ENCODE measurements at regions not wholly inside any gene's neighbourhood (a gene's known extent, or its start where the extent isn't known, plus 50 kb on each side); places are given as distances from the start of the nearest gene placed in this dataset.

DNA sequence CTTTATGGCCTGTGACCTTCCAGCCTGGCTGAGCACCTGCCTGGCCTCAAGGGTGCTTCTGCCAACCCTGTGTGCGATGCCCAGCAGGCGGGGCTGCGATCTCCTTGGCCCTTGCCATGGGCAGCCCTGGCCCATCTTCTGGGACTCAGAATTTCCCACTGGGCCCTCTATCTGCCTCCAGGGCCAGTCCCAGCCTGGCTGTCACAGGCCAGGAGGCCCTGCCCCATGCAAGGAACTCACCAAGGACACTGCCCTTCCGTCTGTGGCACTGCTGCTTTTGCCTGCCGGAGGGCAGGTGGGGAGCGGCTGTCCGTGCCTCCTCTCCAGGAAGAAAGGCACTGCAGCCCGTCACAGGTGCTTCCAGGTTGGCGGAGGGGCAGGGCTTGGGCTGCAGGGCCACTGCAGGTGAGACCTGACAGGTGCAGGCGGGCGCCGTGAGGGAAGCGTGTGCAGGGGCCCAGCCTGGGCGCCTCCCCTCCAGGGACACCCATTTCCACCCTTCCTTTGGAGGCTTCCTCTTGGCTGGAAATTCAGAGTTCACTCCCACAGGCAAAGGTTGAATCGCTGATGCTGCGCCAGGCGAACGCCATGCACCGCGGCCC, 177.8 kb downstream of the KIF26A start:
- Mint-ChIP-seq H3K9me3 (ENCODE audit: insufficient read depth) (peaks cover 2% of the 10 kb centered on the region), H3K27me3 (peaks cover 5% of the 10 kb centered on the region), H3K4me3 (no peak overlapping the region), H3K4me1 (no peaks in the 10 kb centered on the region), H3K27ac (no peak overlapping the region)
- Histone ChIP-seq H3K9me3 (ENCODE audit: control extremely low read depth in 1 of 3, control insufficient read depth in 2 of 3, insufficient read depth in 1 of 3, low read length in 2 of 3) (no peaks in the 10 kb centered on the region), H3K9ac (ENCODE audit: low read length) (no peak overlapping the region), H3K4me1 (ENCODE audit: control insufficient read depth in 2 of 2, insufficient read depth in 2 of 2, low read length in 2 of 2) (no peaks in the 10 kb centered on the region), H3K27ac (ENCODE audit: low read length in 2 of 2) (no peak overlapping the region), H3K36me3 (replicated peaks in 1 of 2; ENCODE audit: control extremely low read depth in 1 of 2, control insufficient read depth in 1 of 2, extremely low read depth in 1 of 2, insufficient read depth in 2 of 2, low read length in 1 of 2) (no peaks in the 10 kb centered on the region), H4K20me1 (ENCODE audit: control insufficient read depth, insufficient read depth, low read length, poor library complexity, severe bottlenecking) (no peaks in the 10 kb centered on the region), H3K4me3 (ENCODE audit: control extremely low read depth in 1 of 5, extremely low read depth in 1 of 5, insufficient read depth in 1 of 5, low read depth in 2 of 5, low read length in 4 of 5) (no peak overlapping the region), H3K79me2 (ENCODE audit: control insufficient read depth, insufficient read depth, low read length) (no peaks in the 10 kb centered on the region), H3K27me3 (replicated peaks in 1 of 4; ENCODE audit: control extremely low read depth in 1 of 4, control insufficient read depth in 3 of 4, insufficient read depth in 4 of 4, low read length in 3 of 4) (peaks cover 0 to 5% (median 0%) of the 10 kb centered on the region in 4 experiments), H3K4me2 (replicated peaks; ENCODE audit: low read depth, low read length, poor library complexity, severe bottlenecking) (no peak overlapping the region), H2AFZ (ENCODE audit: insufficient read depth, low read depth, low read length, poor library complexity, severe bottlenecking) (no peak overlapping the region)
- ChIA-PET CTCF (no interaction called here), POLR2A (no interaction called here)
- ATAC-seq (ENCODE audit: low read depth) (no peak), DNase-seq (no peak)
- intact Hi-C loops (cut with micrococcal nuclease) = no loop called here
- 91% methylated on average over 20 of the region's 20 CpGs for WGBS (ENCODE audit: insufficient coverage)
- TF ChIP-seq, protein P1, sequence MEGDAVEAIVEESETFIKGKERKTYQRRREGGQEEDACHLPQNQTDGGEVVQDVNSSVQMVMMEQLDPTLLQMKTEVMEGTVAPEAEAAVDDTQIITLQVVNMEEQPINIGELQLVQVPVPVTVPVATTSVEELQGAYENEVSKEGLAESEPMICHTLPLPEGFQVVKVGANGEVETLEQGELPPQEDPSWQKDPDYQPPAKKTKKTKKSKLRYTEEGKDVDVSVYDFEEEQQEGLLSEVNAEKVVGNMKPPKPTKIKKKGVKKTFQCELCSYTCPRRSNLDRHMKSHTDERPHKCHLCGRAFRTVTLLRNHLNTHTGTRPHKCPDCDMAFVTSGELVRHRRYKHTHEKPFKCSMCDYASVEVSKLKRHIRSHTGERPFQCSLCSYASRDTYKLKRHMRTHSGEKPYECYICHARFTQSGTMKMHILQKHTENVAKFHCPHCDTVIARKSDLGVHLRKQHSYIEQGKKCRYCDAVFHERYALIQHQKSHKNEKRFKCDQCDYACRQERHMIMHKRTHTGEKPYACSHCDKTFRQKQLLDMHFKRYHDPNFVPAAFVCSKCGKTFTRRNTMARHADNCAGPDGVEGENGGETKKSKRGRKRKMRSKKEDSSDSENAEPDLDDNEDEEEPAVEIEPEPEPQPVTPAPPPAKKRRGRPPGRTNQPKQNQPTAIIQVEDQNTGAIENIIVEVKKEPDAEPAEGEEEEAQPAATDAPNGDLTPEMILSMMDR (IDR thresholded peaks at IDR 0.05) = no peak
- no peak for TF ChIP-seq EZH2 (IDR thresholded peaks at IDR 0.05; ENCODE audit: borderline replicate concordance, insufficient read depth, low read depth, low read length, poor library complexity, severe bottlenecking)

GRCh38 chr14:104316723-104317491, 178.5 kb downstream of the KIF26A start:
- Histone ChIP-seq H3K4me3 (ENCODE audit: control extremely low read depth in 1 of 5, extremely low read depth in 1 of 5, insufficient read depth in 1 of 5, low read depth in 2 of 5, low read length in 4 of 5) (no peak overlapping the region), H3K36me3 (replicated peaks in 1 of 2; ENCODE audit: control extremely low read depth in 1 of 2, control insufficient read depth in 1 of 2, extremely low read depth in 1 of 2, insufficient read depth in 2 of 2, low read length in 1 of 2) (no peaks in the 10 kb centered on the region), H3K79me2 (ENCODE audit: control insufficient read depth, insufficient read depth, low read length) (no peaks in the 10 kb centered on the region), H3K9me3 (ENCODE audit: control extremely low read depth in 1 of 3, control insufficient read depth in 2 of 3, insufficient read depth in 1 of 3, low read length in 2 of 3) (no peaks in the 10 kb centered on the region), H3K27me3 (replicated peaks in 1 of 4; ENCODE audit: control extremely low read depth in 1 of 4, control insufficient read depth in 3 of 4, insufficient read depth in 4 of 4, low read length in 3 of 4) (peaks cover 0 to 7% (median 0%) of the 10 kb centered on the region in 4 experiments), H3K27ac (ENCODE audit: low read length in 2 of 2) (no peak overlapping the region), H2AFZ (ENCODE audit: insufficient read depth, low read depth, low read length, poor library complexity, severe bottlenecking) (no peak overlapping the region), H4K20me1 (ENCODE audit: control insufficient read depth, insufficient read depth, low read length, poor library complexity, severe bottlenecking) (no peaks in the 10 kb centered on the region), H3K4me2 (replicated peaks; ENCODE audit: low read depth, low read length, poor library complexity, severe bottlenecking) (no peak overlapping the region), H3K4me1 (ENCODE audit: control insufficient read depth in 2 of 2, insufficient read depth in 2 of 2, low read length in 2 of 2) (no peaks in the 10 kb centered on the region), H3K9ac (ENCODE audit: low read length) (no peak overlapping the region)
- CTCF ChIA-PET = no interaction called here
- intact Hi-C loops (cut with micrococcal nuclease) = no loop called here
- Mint-ChIP-seq H3K9me3 (ENCODE audit: insufficient read depth) (no peaks in the 10 kb centered on the region), H3K4me3 (no peak overlapping the region), H3K27ac (no peak overlapping the region), H3K4me1 (no peaks in the 10 kb centered on the region), H3K27me3 (peaks cover 5% of the 10 kb centered on the region)
- TF ChIP-seq, protein P1 (IDR thresholded peaks at IDR 0.05) = no peak
- POLR2A ChIA-PET = no interaction called here
- no peak for ATAC-seq (ENCODE audit: low read depth)
- WGBS (ENCODE audit: insufficient coverage) = 88% methylated on average over 10 of the region's 12 CpGs
- DNase-seq = no peak
